DMS79 (cell line): ENCODE measurements at regions not wholly inside any gene's neighbourhood (a gene's known extent, or its start where the extent isn't known, plus 50 kb on each side); places are given as distances from the start of the nearest gene placed in this dataset.
"Not testable (repeated sequence)": the region's sequence is repeated elsewhere in the genome, so short reads cannot be mapped to it uniquely, and the experiment has no call there.

Experiments
- DNase-seq: peaks from one replicate; lab custom pipeline; 2025; lab: John Stamatoyannopoulos, UW

- not testable (repeated sequence) for DNase-seq
Observed at GRCh38 chr22:48912356-48913066, 915.2 kb downstream of the BRD1 start.

- DNase-seq: not testable (repeated sequence)
Observed at GRCh38 chr22:48911647-48912046, 916.0 kb downstream of the BRD1 start.

GRCh38 chr22:48911067-48911466, 916.6 kb downstream of the BRD1 start:
- DNase-seq: not testable (repeated sequence)

GRCh38 chr22:48908547-48908946, 919.1 kb downstream of the BRD1 start:
- no peak for DNase-seq

DNA sequence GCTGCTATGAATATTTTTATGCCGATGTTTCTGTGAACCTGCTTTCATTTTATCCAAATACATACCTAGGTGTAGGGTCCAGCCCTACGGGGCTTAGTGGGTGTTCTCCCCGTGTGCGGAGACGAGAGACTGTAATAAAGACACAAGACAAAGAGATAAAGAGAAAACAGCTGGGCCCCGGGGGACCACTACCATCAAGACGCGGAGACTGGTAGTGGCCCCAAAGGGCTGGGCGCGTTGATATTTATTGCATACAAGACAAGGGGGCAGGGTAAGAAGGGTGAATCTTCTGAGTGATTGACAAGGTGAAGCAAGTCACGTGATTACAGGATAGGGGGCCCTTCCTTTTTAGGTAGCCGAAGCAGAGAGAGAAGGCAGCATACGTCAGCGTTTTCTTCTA, 920.1 kb downstream of the BRD1 start:
- DNase-seq: no peak

GRCh38 chr22:48906216-48906835, 921.3 kb downstream of the BRD1 start:
- DNase-seq: no peak

- DNase-seq: no peak
Observed at GRCh38 chr22:48905206-48905975, 922.3 kb downstream of the BRD1 start.

- DNase-seq: no peak
Observed at GRCh38 chr22:48902983-48903650, 924.6 kb downstream of the BRD1 start.

DNA sequence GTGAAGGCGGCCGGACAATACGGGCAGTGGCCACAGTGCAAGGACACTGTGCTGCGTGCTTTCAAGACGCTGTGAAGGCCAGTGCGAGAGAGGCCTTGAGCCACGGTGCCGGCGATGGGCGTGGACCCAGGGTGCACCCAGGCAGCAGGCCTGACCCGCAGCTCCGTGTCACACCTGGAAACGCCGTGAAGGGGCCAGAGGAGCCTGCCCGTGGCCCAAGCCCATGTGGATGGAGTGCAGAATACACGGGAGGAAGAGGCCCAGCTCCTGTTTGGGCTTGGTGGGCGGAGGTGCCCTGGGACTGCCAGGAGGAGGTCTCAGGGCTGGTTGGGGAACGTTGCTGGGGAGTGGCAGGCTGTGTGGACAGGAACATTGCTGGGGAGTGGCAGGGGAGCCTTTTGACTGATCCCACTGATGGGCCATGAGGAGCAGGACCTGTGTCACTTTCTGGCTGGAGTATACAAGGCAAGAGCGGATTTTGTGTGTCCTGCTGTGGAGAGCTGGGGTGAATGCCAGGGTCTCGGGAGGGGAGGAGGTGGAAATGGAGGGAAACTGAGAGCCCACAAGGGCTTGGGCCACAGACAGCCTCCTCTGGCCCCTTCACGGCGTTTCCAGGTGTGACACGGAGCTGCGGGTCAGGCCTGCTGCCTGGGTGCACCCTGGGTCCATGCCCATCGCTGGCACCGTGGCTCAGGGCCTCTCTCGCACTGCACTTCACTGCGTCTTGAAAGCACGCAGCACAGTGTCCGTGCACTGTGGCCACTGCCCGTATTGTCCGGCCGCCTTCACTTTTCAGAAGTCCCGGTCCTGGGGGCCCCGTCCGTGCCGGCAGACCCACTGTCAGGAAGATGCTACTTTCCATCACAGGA, 925.4 kb downstream of the BRD1 start:
- no peak for DNase-seq

GRCh38 chr22:48901324-48901723, 926.3 kb downstream of the BRD1 start:
- no peak for DNase-seq

DNA sequence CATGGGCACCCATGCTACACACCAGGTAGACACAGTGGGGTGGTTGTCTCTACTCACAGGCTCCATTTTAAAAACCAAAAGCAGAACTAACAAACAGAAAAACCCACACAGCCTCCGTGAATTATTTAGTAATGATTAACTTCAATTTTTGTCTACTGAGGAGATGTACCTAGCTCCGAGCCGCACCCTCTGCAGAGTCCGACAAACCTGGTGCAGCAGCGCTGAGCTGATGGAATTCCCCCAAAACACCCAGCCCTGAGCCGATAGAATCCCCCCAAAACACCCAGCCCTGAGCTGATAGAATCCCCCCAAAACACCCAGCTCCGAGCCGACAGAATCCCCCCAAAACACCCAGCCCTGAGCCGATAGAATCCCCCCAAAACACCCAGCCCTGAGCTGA, 927.0 kb downstream of the BRD1 start:
- no peak for DNase-seq

DNA sequence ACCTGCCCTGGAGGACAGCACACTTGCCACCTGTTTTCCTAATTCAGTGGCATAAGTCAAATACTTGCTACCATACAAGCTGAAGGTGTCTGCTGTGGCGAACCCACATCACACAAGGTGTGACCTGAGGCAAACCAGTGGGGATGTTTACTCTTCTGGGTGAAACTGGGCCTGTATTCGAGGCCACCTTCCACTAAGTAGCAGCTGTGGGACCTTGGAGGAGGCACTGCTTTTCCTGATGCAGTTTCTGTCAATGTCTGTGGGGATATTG, 927.4 kb downstream of the BRD1 start:
- no peak for DNase-seq

DNA sequence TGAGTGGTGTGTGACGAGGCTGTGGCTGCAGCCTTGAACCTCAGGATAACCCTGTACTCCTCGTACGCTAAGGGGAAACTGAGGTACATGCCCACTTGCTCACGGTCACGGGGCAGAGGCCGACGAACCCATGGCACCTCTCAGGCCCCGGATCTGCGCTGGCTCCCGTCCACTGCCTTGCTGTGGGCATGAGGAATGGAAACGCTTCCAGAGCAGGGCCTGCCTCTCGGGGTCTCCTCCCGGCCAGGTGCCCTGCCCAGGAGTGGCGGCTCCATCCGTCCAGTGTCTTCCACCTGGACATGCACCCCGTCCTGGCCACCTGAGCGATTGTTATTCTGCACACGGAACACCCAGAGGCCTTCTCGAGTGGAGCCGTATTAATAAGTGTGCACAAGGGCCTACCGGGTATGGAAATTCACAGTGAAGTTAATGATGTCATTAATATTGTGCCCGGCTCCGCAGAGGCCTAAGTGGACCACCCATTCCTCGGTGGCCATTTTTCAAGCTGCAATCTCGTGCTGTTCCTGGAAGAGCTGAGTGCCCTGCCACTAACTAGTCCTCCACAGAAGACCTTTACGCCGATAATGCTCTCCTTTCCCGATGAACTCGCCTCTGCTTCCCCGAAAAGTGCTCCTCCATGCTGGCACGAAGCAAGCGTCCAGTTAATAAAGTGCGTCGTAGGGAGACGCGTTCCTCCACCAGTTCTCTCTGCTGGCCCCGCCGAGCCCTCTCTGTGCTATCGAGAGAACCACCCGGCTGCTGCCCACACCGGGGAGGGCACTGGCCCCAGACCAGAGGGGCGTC, 927.9 kb downstream of the BRD1 start:
- no peak for DNase-seq

DNA sequence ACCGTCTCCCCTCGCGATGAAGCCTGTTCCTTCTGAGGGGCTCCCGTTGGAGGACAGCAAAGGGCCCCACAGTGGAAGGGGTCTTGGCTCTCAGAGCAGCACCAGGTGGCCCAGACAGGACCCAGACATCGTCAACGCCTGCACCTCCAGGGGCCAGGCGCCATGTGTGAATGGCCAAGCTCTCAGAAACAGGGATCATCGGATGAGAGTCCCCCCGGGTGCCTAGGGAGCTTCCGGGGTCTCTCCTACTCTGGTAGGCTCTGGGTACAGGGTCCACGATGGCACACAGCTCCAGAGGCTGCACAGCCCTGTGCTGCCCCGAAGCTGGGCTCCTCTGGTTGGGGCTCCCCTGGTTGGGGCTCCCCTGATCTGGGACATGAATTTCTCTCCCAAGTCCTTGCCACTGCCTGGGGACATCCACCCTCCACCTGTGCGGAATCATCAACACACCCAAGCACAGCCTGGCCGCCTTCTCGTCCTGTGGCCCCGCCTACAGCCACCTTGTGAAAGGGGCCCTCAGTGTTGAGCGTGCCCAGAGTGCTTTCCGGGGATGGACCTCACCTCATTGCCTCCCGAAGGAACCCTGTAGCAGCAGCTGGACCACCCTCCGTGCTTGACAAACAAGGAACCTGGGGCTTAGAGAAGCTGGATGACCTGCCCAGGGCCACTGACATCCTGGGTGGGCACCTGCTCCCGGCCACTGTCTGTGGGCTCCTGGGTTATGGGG, 929.0 kb downstream of the BRD1 start:
- DNase-seq: no peak

GRCh38 chr22:48897645-48898370, 929.9 kb downstream of the BRD1 start:
- no peak for DNase-seq

- no peak for DNase-seq
Observed at GRCh38 chr22:48896766-48897644, 930.7 kb downstream of the BRD1 start.

GRCh38 chr22:48895831-48896765, 931.6 kb downstream of the BRD1 start:
- DNase-seq: no peak
